CD1c-positive myeloid dendritic cell (primary cell): ENCODE measurements at regions not wholly inside any gene's neighbourhood (a gene's known extent, or its start where the extent isn't known, plus 50 kb on each side); places are given as distances from the start of the nearest gene placed in this dataset.

ENCODE experiments used
- DNase-seq: peaks from one replicate; pipeline ENCODE4 v3.0.0-alpha.2; 2016; ENCODE audit errors: extremely low spot score

- DNase-seq, result no peak
Observed at GRCh38 chr4:55754754-55755350, 64.7 kb upstream of the EXOC1L start.

DNA sequence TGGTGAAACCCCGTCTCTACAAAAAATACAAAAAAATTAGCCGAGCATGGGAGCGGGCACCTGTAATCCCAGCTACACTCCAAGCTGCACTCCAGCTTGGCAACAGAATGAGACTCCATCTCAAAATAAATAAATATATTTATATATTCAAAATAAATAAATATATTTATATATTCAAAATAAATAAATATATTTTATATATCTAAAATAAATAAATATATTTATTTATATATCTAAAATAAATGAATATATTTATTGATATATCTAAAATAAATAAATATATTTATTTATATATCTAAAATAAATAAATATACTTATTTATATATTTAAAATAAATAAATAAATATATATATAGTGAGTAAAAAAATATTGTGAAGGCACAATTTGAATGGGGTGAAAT is 63.4 kb upstream of the EXOC1L start:
- DNase-seq, result no peak

- no peak for DNase-seq
Observed at GRCh38 chr4:55757356-55757952, 62.1 kb upstream of the EXOC1L start.

DNA sequence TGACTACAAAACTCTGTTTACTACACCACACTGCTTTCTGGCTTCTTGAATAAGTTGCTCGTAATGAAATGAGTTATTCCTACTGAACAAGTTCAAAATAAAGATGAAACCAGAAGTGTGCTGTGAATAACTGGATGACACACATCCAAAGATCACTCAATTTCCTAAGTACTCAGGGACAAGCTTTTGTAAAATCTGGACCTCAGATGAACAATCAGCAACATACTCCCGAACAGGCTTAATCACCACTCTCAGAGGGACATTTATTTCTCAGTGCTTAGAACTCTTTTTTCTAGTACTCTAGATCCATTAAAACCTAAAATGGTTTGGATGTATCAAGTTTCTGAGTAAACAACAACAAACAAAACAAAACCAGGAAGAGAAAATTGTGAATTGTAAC is 61.5 kb upstream of the EXOC1L start:
- no peak for DNase-seq

DNA sequence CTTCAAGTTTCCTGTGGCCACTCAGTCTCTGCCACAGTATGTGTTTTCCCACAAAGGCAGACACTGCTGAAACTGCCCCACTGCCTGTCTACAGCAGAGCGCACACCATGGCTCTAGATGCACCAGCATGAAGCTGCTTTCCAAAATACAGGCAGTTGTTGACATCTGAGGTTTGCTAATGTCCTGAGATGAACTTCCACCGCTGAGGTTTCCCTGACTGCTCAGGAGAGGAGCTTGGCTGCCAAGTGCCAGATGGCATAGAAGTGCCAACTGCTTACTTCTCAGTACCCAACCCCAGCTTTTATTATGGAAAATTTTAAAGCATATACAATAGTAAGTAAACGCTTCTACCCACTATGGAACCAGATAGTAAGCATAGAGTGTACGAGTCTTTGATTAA is 61.0 kb upstream of the EXOC1L start:
- DNase-seq, result no peak

DNA sequence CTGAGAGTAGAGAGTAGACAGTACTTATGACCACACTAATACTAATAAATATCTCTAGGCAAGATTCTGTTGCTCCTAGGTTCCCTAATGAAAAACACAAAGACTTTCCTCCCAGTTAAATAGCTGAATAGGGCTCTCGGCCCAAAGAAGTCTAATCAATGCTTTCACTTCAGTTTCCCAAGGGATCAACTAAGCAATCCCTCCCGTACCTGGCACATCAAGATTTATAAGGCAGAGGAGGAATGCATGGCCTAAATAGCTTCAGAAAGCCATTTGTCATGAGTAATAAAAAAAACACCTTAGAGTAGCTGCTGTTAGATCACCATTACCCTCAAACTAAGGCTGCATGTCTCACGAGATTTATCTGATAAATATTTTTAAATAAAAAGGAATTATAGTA is 56.8 kb upstream of the EXOC1L start:
- no peak for DNase-seq

DNA sequence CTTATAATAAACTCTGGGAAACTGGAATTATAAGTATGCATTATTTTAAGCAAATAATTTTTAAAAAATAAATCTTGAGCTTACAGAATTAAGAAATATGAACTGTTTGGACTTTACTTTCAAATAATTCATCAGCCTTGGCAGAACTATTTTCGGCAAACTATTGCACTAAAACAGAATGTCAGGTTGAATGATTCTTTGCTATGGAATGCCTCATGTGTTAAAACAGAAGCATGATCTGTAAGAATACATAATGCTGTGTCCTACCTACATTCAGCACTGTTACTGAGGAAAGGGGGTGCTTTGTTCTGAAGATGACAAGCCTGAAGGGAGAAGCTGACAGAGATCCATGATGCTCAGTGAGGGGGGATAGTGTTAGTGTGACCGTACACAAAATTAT is 55.6 kb upstream of the EXOC1L start:
- no peak for DNase-seq

DNA sequence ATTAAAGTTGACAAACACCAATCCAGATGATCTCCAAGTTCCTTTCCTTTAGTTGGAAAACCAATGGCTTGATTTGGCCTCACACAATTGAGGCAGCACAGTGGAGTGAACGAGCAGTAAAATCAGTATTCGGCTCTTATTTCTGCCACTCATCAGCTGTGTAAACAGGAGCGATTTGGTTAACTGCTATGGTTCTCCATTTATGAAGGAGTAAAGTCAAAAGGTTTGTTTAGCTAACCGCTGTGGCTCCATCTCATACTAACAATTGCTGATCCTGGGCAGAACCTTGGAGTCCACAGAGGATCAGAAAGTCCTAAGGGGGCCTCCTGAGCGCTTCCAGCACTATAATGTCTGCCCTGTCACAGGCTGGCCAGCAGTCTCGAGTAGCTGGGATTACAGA is 54.5 kb upstream of the EXOC1L start:
- DNase-seq, result no peak

DNA sequence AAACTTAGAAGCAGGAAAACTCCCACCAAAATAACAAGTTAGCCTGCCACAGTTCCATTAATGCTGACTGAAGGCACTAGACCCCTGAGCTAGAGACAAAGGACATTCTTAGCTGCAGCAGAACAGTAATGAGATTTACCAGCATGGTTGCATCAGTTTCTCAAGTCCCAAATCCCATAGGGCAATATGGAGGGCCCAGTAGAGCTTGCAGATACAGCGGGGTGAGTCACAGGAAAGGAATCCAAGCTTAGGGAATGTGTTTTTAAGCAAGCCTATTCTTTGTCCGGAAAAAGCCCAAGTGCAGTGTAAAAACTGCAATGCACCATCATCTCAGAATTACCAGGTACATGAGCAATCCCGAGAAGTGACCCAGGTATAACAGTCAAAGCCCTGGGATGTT is 51.3 kb upstream of the EXOC1L start:
- DNase-seq, result no peak
